ENCODE measurements at regions not wholly inside any gene's neighbourhood (a gene's known extent, or its start where the extent isn't known, plus 50 kb on each side); places are given as distances from the start of the nearest gene placed in this dataset.

GRCh38 chr5:173557123-173557903, 59.1 kb downstream of the BOD1 start:
- Histone ChIP-seq H3K27me3 (no peaks in the 10 kb centered on the region), H3K27ac (no peak overlapping the region), H3K36me3 (no peaks in the 10 kb centered on the region), H3K4me1 (no peaks in the 10 kb centered on the region), H3K9ac (ENCODE audit: low read depth in 2 of 2, low read length in 2 of 2) (no peak overlapping the region), H3K4me3 (no peak overlapping the region), H3K9me3 (no peaks in the 10 kb centered on the region)
- TF ChIP-seq, protein P1, sequence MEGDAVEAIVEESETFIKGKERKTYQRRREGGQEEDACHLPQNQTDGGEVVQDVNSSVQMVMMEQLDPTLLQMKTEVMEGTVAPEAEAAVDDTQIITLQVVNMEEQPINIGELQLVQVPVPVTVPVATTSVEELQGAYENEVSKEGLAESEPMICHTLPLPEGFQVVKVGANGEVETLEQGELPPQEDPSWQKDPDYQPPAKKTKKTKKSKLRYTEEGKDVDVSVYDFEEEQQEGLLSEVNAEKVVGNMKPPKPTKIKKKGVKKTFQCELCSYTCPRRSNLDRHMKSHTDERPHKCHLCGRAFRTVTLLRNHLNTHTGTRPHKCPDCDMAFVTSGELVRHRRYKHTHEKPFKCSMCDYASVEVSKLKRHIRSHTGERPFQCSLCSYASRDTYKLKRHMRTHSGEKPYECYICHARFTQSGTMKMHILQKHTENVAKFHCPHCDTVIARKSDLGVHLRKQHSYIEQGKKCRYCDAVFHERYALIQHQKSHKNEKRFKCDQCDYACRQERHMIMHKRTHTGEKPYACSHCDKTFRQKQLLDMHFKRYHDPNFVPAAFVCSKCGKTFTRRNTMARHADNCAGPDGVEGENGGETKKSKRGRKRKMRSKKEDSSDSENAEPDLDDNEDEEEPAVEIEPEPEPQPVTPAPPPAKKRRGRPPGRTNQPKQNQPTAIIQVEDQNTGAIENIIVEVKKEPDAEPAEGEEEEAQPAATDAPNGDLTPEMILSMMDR (IDR thresholded peaks at IDR 0.05) = no peak
- no peak for DNase-seq
- intact Hi-C loops (cut with DNase I) = no loop called here

- TF ChIP-seq, protein P1 (IDR thresholded peaks at IDR 0.05) = no peak
- H3K4me1 ChIP-seq = no peaks in the 10 kb centered on the region
- H3K36me3 ChIP-seq = no peaks in the 10 kb centered on the region
- no peaks in the 10 kb centered on the region for H3K27me3 ChIP-seq
- H3K27ac ChIP-seq = no peak overlapping the region
- no peak for DNase-seq
- H3K4me3 ChIP-seq = no peak overlapping the region
- H3K9me3 ChIP-seq = no peaks in the 10 kb centered on the region
- intact Hi-C loops (cut with DNase I) = no loop called here
- H3K9ac ChIP-seq (ENCODE audit: low read depth in 2 of 2, low read length in 2 of 2) = no peak overlapping the region
These were observed 60.1 kb downstream of the BOD1 start for GRCh38 chr5:173556142-173557028.

DNA sequence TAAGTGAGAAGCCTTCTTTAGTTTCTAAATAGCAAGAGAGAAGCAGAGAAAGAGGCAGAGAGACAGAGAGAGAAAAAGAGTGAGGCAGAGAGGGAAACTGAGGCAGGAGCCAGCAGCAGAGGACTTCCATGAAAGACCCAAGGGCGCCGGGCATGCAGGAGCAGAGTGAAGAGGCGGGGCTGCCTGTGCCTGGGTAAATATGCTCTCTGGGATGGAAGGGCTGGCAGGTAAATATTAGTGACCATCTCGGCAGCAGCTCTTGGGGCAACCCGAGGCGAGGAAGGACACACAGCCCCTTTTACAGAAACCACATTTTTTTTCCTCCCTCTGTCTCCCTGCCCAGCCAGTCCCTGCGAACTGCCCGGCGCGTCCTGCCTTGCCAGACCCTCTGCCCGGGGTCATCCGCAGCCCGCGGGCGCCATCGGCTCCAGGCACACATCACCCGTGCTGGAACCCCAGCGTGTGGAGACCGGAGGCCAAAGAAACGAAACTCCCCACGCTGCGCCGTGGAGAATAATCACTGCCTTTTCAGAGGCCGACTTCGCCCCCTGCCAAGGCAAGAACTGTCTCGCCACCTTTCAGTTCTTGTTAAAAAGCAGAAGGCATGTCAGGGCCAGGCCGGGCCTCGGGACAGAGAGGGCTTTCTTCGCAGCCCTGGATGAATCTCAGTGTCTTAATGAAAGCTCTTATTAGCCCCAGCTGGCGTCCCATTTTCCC, 61.3 kb downstream of the BOD1 start:
- no peaks in the 10 kb centered on the region for H3K4me1 ChIP-seq
- no peaks in the 10 kb centered on the region for H3K36me3 ChIP-seq
- no peak for DNase-seq
- intact Hi-C loops (cut with DNase I) = no loop called here
- no peaks in the 10 kb centered on the region for H3K9me3 ChIP-seq
- H3K4me3 ChIP-seq = no peak overlapping the region
- TF ChIP-seq, protein P1 (IDR thresholded peaks at IDR 0.05) = no peak
- no peak overlapping the region for H3K27ac ChIP-seq
- H3K9ac ChIP-seq (ENCODE audit: low read depth in 2 of 2, low read length in 2 of 2) = no peak overlapping the region
- H3K27me3 ChIP-seq = no peaks in the 10 kb centered on the region

DNA sequence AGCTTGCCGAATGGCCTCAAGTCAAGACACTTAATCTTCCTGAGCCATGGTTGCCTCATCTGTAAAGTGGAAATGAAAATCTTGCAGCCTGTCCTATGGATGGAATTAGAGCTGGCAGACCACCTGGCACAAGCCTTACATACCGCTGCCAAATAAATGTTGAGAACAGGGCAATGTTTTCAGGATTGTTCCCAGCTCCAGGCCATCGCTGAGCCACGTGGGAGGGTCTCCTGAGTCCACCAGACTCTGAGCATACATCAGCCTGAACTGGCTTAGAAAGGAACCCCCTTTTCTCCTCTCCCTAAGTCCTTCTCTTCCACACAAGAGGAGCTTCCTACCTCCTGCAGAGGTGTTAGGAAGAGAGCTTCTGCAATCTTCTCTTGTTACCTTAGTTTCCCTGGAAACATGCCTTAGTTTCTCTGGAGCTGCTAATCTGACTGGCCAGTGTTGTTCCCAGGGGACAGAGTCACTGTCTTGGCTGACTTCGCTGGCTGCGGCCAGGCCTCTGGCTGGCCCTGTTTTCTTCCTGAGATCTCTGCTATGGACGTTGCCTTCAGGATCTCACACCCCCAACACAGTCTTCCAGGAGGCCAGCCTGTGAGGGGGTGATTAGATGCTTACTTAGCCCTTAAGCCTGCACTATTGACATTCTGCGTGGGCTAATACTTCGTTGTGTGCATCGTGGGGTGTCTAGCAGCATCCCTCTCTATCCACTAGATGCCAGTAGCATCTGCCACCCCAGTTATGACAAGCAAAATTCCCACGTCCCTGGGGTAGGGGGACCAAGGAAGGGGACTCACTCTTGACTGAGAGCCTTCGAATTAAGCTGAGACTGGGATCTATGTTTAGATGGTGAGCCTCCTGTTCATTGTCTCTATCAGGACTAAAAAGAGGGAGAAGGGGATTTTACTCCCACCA, 62.2 kb downstream of the BOD1 start:
- no peaks in the 10 kb centered on the region for H3K36me3 ChIP-seq
- H3K4me3 ChIP-seq = no peak overlapping the region
- TF ChIP-seq, protein P1 (IDR thresholded peaks at IDR 0.05) = no peak
- no peaks in the 10 kb centered on the region for H3K9me3 ChIP-seq
- H3K27me3 ChIP-seq = no peaks in the 10 kb centered on the region
- intact Hi-C loops (cut with DNase I) = no loop called here
- no peaks in the 10 kb centered on the region for H3K4me1 ChIP-seq
- no peak for DNase-seq
- no peak overlapping the region for H3K9ac ChIP-seq (ENCODE audit: low read depth in 2 of 2, low read length in 2 of 2)
- H3K27ac ChIP-seq = no peak overlapping the region

Data from colonic mucosa (tissue), 4 donors.